GM12891 (cell line): ENCODE measurements at regions not wholly inside any gene's neighbourhood (a gene's known extent, or its start where the extent isn't known, plus 50 kb on each side); places are given as distances from the start of the nearest gene placed in this dataset.
A peak's percentile ranks its signal among the peaks of the same experiment; 100 is the strongest.
"Not testable (repeated sequence)": the region's sequence is repeated elsewhere in the genome, so short reads cannot be mapped to it uniquely, and the experiment has no call there.

ENCODE experiments used
- DNase-seq: peaks from one replicate; pipeline ENCODE4 v3.0.0; 2011; ENCODE audit warnings: low spot score; ENCODE audit not compliant: insufficient read length
- FAIRE-seq: peaks from 2 replicates; lab custom pipeline; 2011; peaks lifted over from hg19 to GRCh38; lab: Jason Lieb, UNC
- PAX5 ChIP-seq: IDR thresholded peaks from 2 replicates; pipeline ENCODE4 v1.6.1; 2011; ENCODE audit warnings: low read length, moderate library complexity, mild to moderate bottlenecking; ENCODE audit not compliant: insufficient read depth, severe bottlenecking
- POLR2A ChIP-seq: IDR thresholded peaks from 2 replicates; pipeline ENCODE4 v1.6.1; 2011; ENCODE audit warnings: low read depth, low read length, control low read depth
- POLR2AphosphoS5 ChIP-seq: IDR thresholded peaks from 2 replicates; pipeline ENCODE4 v1.6.1; 2011; ENCODE audit warnings: low read depth, low read length, control low read depth
- POU2F2 ChIP-seq: IDR thresholded peaks from 2 replicates; pipeline ENCODE4 v1.6.1; 2011; ENCODE audit warnings: low read depth, mild to moderate bottlenecking, control low read depth, low read length, moderate library complexity
- SPI1 ChIP-seq: IDR thresholded peaks from 2 replicates; pipeline ENCODE4 v1.6.1; 2011; ENCODE audit warnings: low read depth, low read length, control low read depth
- TAF1 ChIP-seq: IDR thresholded peaks from 2 replicates; pipeline ENCODE4 v1.6.1; 2011; ENCODE audit warnings: low read depth, low read length, control low read depth

- TF ChIP-seq POLR2AphosphoS5 (no peak), POLR2A (no peak), SPI1 (peak; percentile 51)
- FAIRE-seq (peak; percentile 70), DNase-seq (peak; percentile 17)
Measured at GRCh38 chr2:39913648-39914461, 134.8 kb upstream of the THUMPD2 start.

- DNase-seq (no peak), FAIRE-seq (no peak)
- TF ChIP-seq TAF1 (no peak), POLR2AphosphoS5 (no peak), POU2F2 (no peak), PAX5 (no peak), POLR2A (no peak), SPI1 (no peak)
Measured at GRCh38 chr2:39902103-39902502, 123.0 kb upstream of the THUMPD2 start.

GRCh38 chr2:39898934-39899333, 119.9 kb upstream of the THUMPD2 start:
- FAIRE-seq, result no peak

GRCh38 chr2:39897273-39897672, 118.2 kb upstream of the THUMPD2 start:
- TF ChIP-seq TAF1, result no peak
- DNase-seq (no peak), FAIRE-seq (no peak)

More at GRCh38 chr2:39898934-39899333, 119.9 kb upstream of the THUMPD2 start:
- no peak for DNase-seq
- no peak for TF ChIP-seq POU2F2
- TF ChIP-seq TAF1, result no peak
- TF ChIP-seq POLR2A, result no peak
- TF ChIP-seq SPI1, result no peak
- TF ChIP-seq POLR2AphosphoS5, result no peak
- no peak for TF ChIP-seq PAX5

GRCh38 chr2:39894082-39894481, 115.0 kb upstream of the THUMPD2 start:
- FAIRE-seq (no peak), DNase-seq (no peak)
- no peak for TF ChIP-seq PAX5
- no peak for TF ChIP-seq SPI1
- no peak for TF ChIP-seq POU2F2
- TF ChIP-seq TAF1, result no peak
- no peak for TF ChIP-seq POLR2AphosphoS5
- no peak for TF ChIP-seq POLR2A

- no peak for TF ChIP-seq POU2F2
- no peak for TF ChIP-seq POLR2AphosphoS5
- no peak for TF ChIP-seq TAF1
- no peak for TF ChIP-seq POLR2A
- TF ChIP-seq PAX5, result no peak
- TF ChIP-seq SPI1, result no peak
- no peak for DNase-seq
- no peak for FAIRE-seq
Measured at GRCh38 chr2:39893616-39894015, 114.6 kb upstream of the THUMPD2 start.

- DNase-seq (no peak), FAIRE-seq (no peak)
- no peak for TF ChIP-seq POU2F2
- TF ChIP-seq SPI1, result no peak
- TF ChIP-seq PAX5, result no peak
- no peak for TF ChIP-seq POLR2A
- TF ChIP-seq TAF1, result no peak
- TF ChIP-seq POLR2AphosphoS5, result no peak
Measured at GRCh38 chr2:39881948-39882347, 102.9 kb upstream of the THUMPD2 start.

- DNase-seq (no peak), FAIRE-seq (no peak)
Measured at GRCh38 chr2:39881494-39881893, 102.4 kb upstream of the THUMPD2 start.

GRCh38 chr2:39879001-39879400, 99.9 kb upstream of the THUMPD2 start:
- not testable (repeated sequence) for FAIRE-seq

More at GRCh38 chr2:39881494-39881893, 102.4 kb upstream of the THUMPD2 start:
- TF ChIP-seq POU2F2, result no peak
- TF ChIP-seq PAX5, result no peak
- TF ChIP-seq POLR2A, result no peak
- TF ChIP-seq POLR2AphosphoS5, result no peak
- TF ChIP-seq SPI1, result no peak
- TF ChIP-seq TAF1, result no peak

GRCh38 chr2:39875914-39876267, 96.8 kb upstream of the THUMPD2 start:
- FAIRE-seq (no peak), DNase-seq (no peak)
- TF ChIP-seq POU2F2, result no peak
- TF ChIP-seq POLR2AphosphoS5, result no peak
- TF ChIP-seq PAX5, result no peak
- no peak for TF ChIP-seq SPI1
- TF ChIP-seq TAF1, result no peak
- TF ChIP-seq POLR2A, result no peak

More at GRCh38 chr2:39879001-39879400, 99.9 kb upstream of the THUMPD2 start:
- DNase-seq, result not testable (repeated sequence)
